Naive thymus-derived CD4-positive, alpha-beta T cell (primary cell): ENCODE measurements at regions not wholly inside any gene's neighbourhood (a gene's known extent, or its start where the extent isn't known, plus 50 kb on each side); places are given as distances from the start of the nearest gene placed in this dataset.

Source experiments
- ATAC-seq: fragments of 150-1000 bp; cut with Tn5 transposase; 2 replicates; pipeline ENCODE4 v1.10.0; 2021; ENCODE audit warnings: mild to moderate bottlenecking, moderate library complexity
- CTCF ChIA-PET: fragments of 350-600 bp; sonication (Branson Sonifier 250); formaldehyde crosslinking; loops from one replicate; lab custom pipeline; 2021; ENCODE audit warnings: antibody characterized with exemption; lab: Charles Lee
- POLR2A ChIA-PET: fragments of 350-600 bp; sonication (Branson Sonifier 250); formaldehyde crosslinking; loops from one replicate; lab custom pipeline; 2021; ENCODE audit warnings: antibody characterized with exemption, inconsistent platforms; lab: Charles Lee
- DNase-seq, 9 donors: peaks; one replicate each; pipeline versions ENCODE4 v3.0.0 to v3.0.0-alpha.2; 2020 to 2022; ENCODE audit warnings: mixed read lengths in 1 of 9
- H3K27ac ChIP-seq: one replicate; pipeline ENCODE4 v1.7.0; 2013; ENCODE audit warnings: mild to moderate bottlenecking, low read depth, low read length, moderate library complexity
- H3K27me3 ChIP-seq, 2 donors: one replicate each; pipeline ENCODE4 v1.7.0; 2013; ENCODE audit warnings: low read length in 2 of 2, mild to moderate bottlenecking in 2 of 2, moderate library complexity in 2 of 2; ENCODE audit not compliant: control insufficient read depth in 2 of 2, insufficient read depth in 2 of 2
- H3K36me3 ChIP-seq, 3 experiments: 1 replicate in 2 of 3; 2 replicates in 1 of 3; pipeline ENCODE4 v1.7.0; 2013; ENCODE audit warnings: low read length in 3 of 3, mild to moderate bottlenecking in 3 of 3, moderate library complexity in 1 of 3; ENCODE audit not compliant: insufficient read depth in 3 of 3, control insufficient read depth in 2 of 3
- H3K4me1 ChIP-seq, 2 donors: one replicate each; pipeline ENCODE4 v1.7.0; 2013; ENCODE audit warnings: low read length in 2 of 2, mild to moderate bottlenecking in 2 of 2, moderate library complexity in 1 of 2; ENCODE audit not compliant: control insufficient read depth in 2 of 2, insufficient read depth in 2 of 2
- H3K4me3 ChIP-seq: 2 replicates; pipeline ENCODE4 v1.7.0; 2013; ENCODE audit warnings: mild to moderate bottlenecking, low read length
- H3K9me3 ChIP-seq, 3 experiments: 1 replicate in 2 of 3; 2 replicates in 1 of 3; pipeline ENCODE4 v1.7.0; 2013; ENCODE audit warnings: low read length in 3 of 3; ENCODE audit not compliant: control insufficient read depth in 2 of 3
- H3K27ac Mint-ChIP-seq, 9 donors: one replicate each; pipeline ENCODE4 v1.8.0; 2020 to 2022; ENCODE audit warnings: mixed read lengths in 9 of 9, mild to moderate bottlenecking in 8 of 9, moderate library complexity in 5 of 9, inconsistent platforms in 2 of 9
- H3K27me3 Mint-ChIP-seq, 5 donors: one replicate each; pipeline ENCODE4 v1.8.0; 2021 to 2022; ENCODE audit warnings: mixed read lengths in 5 of 5, mild to moderate bottlenecking in 1 of 5
- H3K36me3 Mint-ChIP-seq, 5 donors: one replicate each; pipeline ENCODE4 v1.8.0; 2020 to 2022; ENCODE audit warnings: mixed read lengths in 5 of 5, mild to moderate bottlenecking in 3 of 5, inconsistent platforms in 1 of 5
- H3K4me1 Mint-ChIP-seq, 7 donors: one replicate each; pipeline ENCODE4 v1.8.0; 2020 to 2022; ENCODE audit warnings: mixed read lengths in 7 of 7, mild to moderate bottlenecking in 3 of 7, inconsistent platforms in 1 of 7
- H3K4me3 Mint-ChIP-seq, 10 donors: one replicate each; pipeline ENCODE4 v1.8.0; 2020 to 2022; ENCODE audit warnings: mild to moderate bottlenecking in 10 of 10, mixed read lengths in 10 of 10, moderate library complexity in 6 of 10, inconsistent platforms in 2 of 10
- H3K9me3 Mint-ChIP-seq, 11 donors: one replicate each; pipeline ENCODE4 v1.8.0; 2020 to 2022; ENCODE audit warnings: mixed read lengths in 11 of 11, mild to moderate bottlenecking in 4 of 11, inconsistent platforms in 1 of 11, moderate library complexity in 1 of 11
- intact Hi-C, 2 donors: fragments of 100-400 bp; cut with micrococcal nuclease; formaldehyde crosslinking; loops; one replicate each; pipeline ENCODE4 v1.15.1; 2023

DNA sequence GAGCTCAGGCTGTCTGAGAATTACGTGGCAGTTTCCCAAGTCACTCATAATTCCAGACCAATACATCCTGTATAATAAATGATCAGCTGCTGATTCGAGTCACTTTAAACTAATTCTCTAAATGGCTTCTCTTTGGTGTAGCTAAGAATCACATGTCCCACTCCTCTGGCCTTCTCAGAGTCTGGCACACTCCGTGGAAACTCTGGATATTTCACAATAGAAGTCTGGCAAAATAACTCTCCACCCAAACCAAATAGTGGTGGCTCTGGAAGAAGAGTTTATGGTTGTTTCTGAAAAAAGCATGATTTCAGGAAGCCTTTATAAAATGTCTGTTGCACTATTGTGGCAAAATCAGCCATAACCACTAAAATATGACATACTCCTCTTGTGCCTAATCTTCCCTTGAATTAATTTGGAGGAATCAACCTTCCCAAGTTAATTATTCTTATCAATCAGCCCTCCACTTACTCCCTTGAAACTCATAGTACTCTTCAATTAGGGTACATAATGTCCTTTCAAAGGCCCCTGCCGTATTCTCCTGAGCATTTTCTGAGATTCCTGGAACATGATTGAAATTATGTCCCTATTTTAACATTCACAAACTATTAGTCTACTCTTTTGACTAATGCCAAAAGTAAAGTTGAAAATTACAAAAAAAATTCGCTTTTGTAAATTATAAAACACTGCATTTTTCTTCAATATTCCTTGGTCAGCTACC lies 991.6 kb downstream of the FAT4 start:
- Histone ChIP-seq H3K4me3 (no peak overlapping the region), H3K9me3 (no peaks in the 10 kb centered on the region), H3K36me3 (no peaks in the 10 kb centered on the region), H3K4me1 (no peaks in the 10 kb centered on the region), H3K27me3 (no peaks in the 10 kb centered on the region), H3K27ac (no peak overlapping the region)
- DNase-seq (no peak), ATAC-seq (no peak)
- Mint-ChIP-seq H3K27me3 (no peaks in the 10 kb centered on the region), H3K9me3 (peaks cover under 1 to 35% (median 8%) of the 10 kb centered on the region in 11 donors), H3K4me1 (no peaks in the 10 kb centered on the region), H3K4me3 (no peak overlapping the region), H3K36me3 (peaks cover 0 to under 1% (median 0%) of the 10 kb centered on the region in 5 donors), H3K27ac (no peak overlapping the region)
- ChIA-PET CTCF (no interaction called here), POLR2A (no interaction called here)
- intact Hi-C loops: no loop called here

DNA sequence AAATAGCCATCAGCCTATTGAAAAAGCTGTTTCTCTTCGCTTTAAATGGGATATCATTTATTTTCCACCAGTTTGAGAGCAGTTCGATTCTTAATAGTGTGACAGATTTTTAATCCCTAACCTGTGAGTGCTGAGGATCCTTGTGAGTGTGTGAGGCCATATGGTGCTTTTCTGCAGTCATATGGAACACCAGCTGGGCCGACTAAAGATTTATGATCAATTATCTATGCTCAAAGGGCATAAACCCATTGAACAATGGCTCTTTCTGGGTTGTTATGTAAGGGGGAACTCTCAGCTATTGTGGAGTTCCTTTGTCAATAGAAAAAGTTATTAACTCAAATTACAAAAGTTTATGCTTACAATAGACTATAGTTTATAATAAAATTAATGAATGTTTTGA lies 1003.6 kb downstream of the FAT4 start:
- Mint-ChIP-seq H3K27me3 (no peaks in the 10 kb centered on the region), H3K4me1 (no peaks in the 10 kb centered on the region), H3K27ac (no peak overlapping the region), H3K36me3 (no peaks in the 10 kb centered on the region), H3K9me3 (peaks cover 0 to 4% (median 0%) of the 10 kb centered on the region in 11 donors), H3K4me3 (no peak overlapping the region)
- ChIA-PET POLR2A (no interaction called here), CTCF (no interaction called here)
- DNase-seq (no peak), ATAC-seq (no peak)
- Histone ChIP-seq H3K4me3 (no peak overlapping the region), H3K9me3 (no peaks in the 10 kb centered on the region), H3K27ac (no peak overlapping the region), H3K36me3 (no peaks in the 10 kb centered on the region), H3K4me1 (no peaks in the 10 kb centered on the region), H3K27me3 (no peaks in the 10 kb centered on the region)
- intact Hi-C loops: no loop called here

DNA sequence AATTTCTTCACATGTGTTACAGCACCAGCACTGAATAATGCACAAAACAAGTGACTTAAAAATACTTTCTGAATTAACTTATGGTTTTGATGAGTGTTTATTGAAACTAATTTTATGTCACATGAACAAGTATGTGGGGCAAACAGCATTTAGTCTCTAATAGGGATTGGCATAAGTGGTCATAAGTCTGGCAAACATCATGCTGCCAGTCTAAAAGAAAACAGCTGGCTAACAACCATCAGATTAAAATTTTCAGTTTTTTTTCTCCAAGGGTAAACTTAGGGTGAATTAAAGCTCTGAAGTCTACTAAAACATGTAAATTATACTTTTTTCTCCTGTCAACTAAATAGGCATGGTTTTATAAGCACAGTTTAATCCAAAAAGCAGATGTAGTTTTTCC lies 1014.2 kb downstream of the FAT4 start:
- H3K36me3 Mint-ChIP-seq: no peaks in the 10 kb centered on the region

DNA sequence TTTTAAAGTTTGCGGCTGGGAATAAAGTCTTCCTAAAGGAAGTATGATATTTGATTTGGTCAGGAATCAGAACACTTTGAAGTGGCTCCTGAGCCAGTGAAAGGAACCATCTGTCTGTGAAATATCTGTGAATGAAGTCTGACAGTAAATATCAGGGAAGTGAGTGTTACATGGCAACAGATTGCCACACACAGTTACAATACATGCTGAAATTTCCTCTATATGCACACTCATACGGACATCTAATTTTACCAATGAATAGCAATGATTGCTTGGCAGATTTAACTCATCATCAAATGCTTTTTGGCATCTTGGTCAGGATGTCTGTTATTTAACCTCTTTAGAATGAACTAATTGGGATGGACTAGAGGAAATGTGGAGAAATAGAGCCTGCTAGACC lies 1023.8 kb downstream of the FAT4 start:
- Mint-ChIP-seq H3K27me3 (no peaks in the 10 kb centered on the region), H3K4me1 (no peaks in the 10 kb centered on the region), H3K9me3 (peaks cover 0 to 37% (median 2%) of the 10 kb centered on the region in 11 donors), H3K27ac (no peak overlapping the region), H3K4me3 (no peak overlapping the region), H3K36me3 (no peaks in the 10 kb centered on the region)
- ChIA-PET CTCF (no interaction called here), POLR2A (no interaction called here)
- Histone ChIP-seq H3K27me3 (no peaks in the 10 kb centered on the region), H3K36me3 (no peaks in the 10 kb centered on the region), H3K4me1 (no peaks in the 10 kb centered on the region), H3K27ac (no peak overlapping the region), H3K4me3 (no peak overlapping the region), H3K9me3 (no peaks in the 10 kb centered on the region)
- intact Hi-C loops: no loop called here
- DNase-seq: no peak
- ATAC-seq: no peak

More for the DNA sequence above, 1014.2 kb downstream of the FAT4 start:
- ChIA-PET CTCF (no interaction called here), POLR2A (no interaction called here)
- H3K27ac Mint-ChIP-seq: no peak overlapping the region
- DNase-seq (no peak), ATAC-seq (no peak)
- Histone ChIP-seq H3K4me3 (no peak overlapping the region), H3K4me1 (no peaks in the 10 kb centered on the region), H3K36me3 (no peaks in the 10 kb centered on the region), H3K27me3 (no peaks in the 10 kb centered on the region), H3K9me3 (no peaks in the 10 kb centered on the region), H3K27ac (no peak overlapping the region)
- H3K4me1 Mint-ChIP-seq: no peaks in the 10 kb centered on the region
- intact Hi-C loops: no loop called here
- H3K27me3 Mint-ChIP-seq: no peaks in the 10 kb centered on the region
- no peak overlapping the region for H3K4me3 Mint-ChIP-seq
- H3K9me3 Mint-ChIP-seq: peaks cover 0 to 23% (median 3%) of the 10 kb centered on the region in 11 donors

DNA sequence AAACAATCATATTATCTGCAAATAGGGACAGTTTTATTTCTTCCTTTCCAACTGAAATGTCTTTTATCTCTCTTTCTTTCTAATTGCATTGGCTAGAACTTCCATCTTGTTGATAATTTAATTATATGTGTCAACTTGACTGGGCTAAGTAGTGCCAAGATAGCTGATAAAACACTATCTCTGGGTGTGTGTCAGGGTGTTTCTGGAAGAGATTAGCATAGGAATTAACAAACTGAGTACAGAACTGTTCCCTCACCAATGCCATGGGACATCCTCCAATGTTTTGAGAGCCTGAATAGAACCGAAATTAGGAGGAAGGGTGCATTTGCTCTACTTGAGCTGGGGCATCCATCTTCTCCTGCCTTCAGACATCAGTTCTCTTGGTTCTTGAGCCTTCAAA lies 1027.2 kb downstream of the FAT4 start:
- Mint-ChIP-seq H3K9me3 (peaks cover 0 to 14% (median 0%) of the 10 kb centered on the region in 11 donors), H3K4me1 (peaks cover 0 to 2% (median 0%) of the 10 kb centered on the region in 7 donors), H3K4me3 (no peak overlapping the region), H3K27ac (no peak overlapping the region), H3K36me3 (no peaks in the 10 kb centered on the region), H3K27me3 (no peaks in the 10 kb centered on the region)
- no peaks in the 10 kb centered on the region for H3K9me3 ChIP-seq
- intact Hi-C loops: no loop called here
- H3K4me3 ChIP-seq: no peak overlapping the region
- ChIA-PET POLR2A (no interaction called here), CTCF (no interaction called here)
- ATAC-seq (no peak), DNase-seq (no peak)
- H3K27me3 ChIP-seq: no peaks in the 10 kb centered on the region
- H3K27ac ChIP-seq: no peak overlapping the region
- H3K36me3 ChIP-seq: no peaks in the 10 kb centered on the region
- no peaks in the 10 kb centered on the region for H3K4me1 ChIP-seq

DNA sequence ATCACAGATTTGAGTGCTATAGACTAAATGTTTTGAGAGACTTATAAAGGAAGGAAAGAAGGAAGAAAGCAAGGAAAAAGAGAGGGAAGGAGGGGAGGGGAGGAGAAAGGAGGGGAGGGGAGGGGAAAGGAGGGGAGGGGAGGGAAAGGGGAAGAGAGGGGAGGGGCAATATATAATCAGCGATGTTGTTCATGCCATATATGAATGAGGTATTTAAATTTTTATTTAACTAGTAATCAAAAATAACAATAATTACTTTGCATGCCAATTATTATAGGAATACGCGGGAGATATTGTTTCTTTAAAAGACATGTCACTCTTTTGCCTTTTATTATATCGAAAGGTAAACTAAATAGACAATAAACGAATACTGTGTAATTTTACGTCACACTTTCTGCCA lies 1029.7 kb downstream of the FAT4 start:
- ATAC-seq: no peak

DNA sequence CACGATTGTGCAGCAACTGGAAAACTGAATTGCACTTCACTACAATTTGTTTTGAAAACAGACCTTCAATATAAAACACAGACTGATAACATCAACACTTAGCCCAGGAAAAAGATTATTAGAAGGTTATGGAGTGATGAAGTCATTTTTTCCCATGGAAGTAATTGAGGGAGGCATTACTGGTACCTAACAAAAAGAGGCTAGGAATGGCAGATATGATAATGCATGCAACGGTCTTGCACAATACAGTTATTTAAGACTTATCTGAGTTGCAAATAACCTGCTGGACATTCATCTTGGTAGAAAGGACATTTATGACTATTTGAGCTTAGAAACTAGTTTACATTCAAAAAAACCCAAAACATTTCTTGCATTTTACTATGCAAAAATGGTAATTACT lies 1031.9 kb downstream of the FAT4 start:
- CTCF ChIA-PET: no interaction called here
- no peaks in the 10 kb centered on the region for H3K36me3 Mint-ChIP-seq

More for the DNA sequence above, 1029.7 kb downstream of the FAT4 start:
- H3K27ac Mint-ChIP-seq: no peak overlapping the region
- DNase-seq: no peak
- H3K4me3 Mint-ChIP-seq: no peak overlapping the region
- Histone ChIP-seq H3K4me3 (no peak overlapping the region), H3K36me3 (no peaks in the 10 kb centered on the region), H3K27ac (no peak overlapping the region), H3K4me1 (no peaks in the 10 kb centered on the region), H3K9me3 (no peaks in the 10 kb centered on the region), H3K27me3 (no peaks in the 10 kb centered on the region)
- H3K4me1 Mint-ChIP-seq: peaks cover 0 to 2% (median 0%) of the 10 kb centered on the region in 7 donors
- H3K36me3 Mint-ChIP-seq: no peaks in the 10 kb centered on the region
- intact Hi-C loops: no loop called here
- peaks cover 0 to 12% (median 0%) of the 10 kb centered on the region in 11 donors for H3K9me3 Mint-ChIP-seq
- POLR2A ChIA-PET: no interaction called here
- CTCF ChIA-PET: no interaction called here
- H3K27me3 Mint-ChIP-seq: no peaks in the 10 kb centered on the region

More for the DNA sequence above, 1031.9 kb downstream of the FAT4 start:
- H3K27me3 ChIP-seq: no peaks in the 10 kb centered on the region
- DNase-seq (no peak), ATAC-seq (no peak)
- H3K9me3 ChIP-seq: no peaks in the 10 kb centered on the region
- no peak overlapping the region for H3K4me3 ChIP-seq
- H3K9me3 Mint-ChIP-seq: peaks cover 0 to 16% (median 0%) of the 10 kb centered on the region in 11 donors
- no peaks in the 10 kb centered on the region for H3K27me3 Mint-ChIP-seq
- no peak overlapping the region for H3K27ac ChIP-seq
- H3K4me3 Mint-ChIP-seq: no peak overlapping the region
- POLR2A ChIA-PET: no interaction called here
- intact Hi-C loops: no loop called here
- no peaks in the 10 kb centered on the region for H3K4me1 ChIP-seq
- no peaks in the 10 kb centered on the region for H3K36me3 ChIP-seq
- H3K4me1 Mint-ChIP-seq: peaks cover 0 to 2% (median 0%) of the 10 kb centered on the region in 7 donors
- H3K27ac Mint-ChIP-seq: no peak overlapping the region
